ENCODE measurements at regions not wholly inside any gene's neighbourhood (a gene's known extent, or its start where the extent isn't known, plus 50 kb on each side); places are given as distances from the start of the nearest gene placed in this dataset.

- H3K9me2 ChIP-seq (ENCODE audit: insufficient read depth), result no peaks in the 10 kb centered on the region
- H2AFZ ChIP-seq (ENCODE audit: low read depth, low read length, poor library complexity, severe bottlenecking), result no peak overlapping the region
- no peak overlapping the region for H3K27ac ChIP-seq (ENCODE audit: low read depth, low read length)
- DNase-seq (ENCODE audit: low read depth, low spot score) (no peak), ATAC-seq (no peak)
- H4K20me1 ChIP-seq (ENCODE audit: insufficient read depth), result no peaks in the 10 kb centered on the region
- H3K9me3 ChIP-seq (ENCODE audit: control insufficient read depth in 1 of 2, insufficient read depth in 1 of 2, low read depth in 1 of 2, low read length in 2 of 2), result no peaks in the 10 kb centered on the region
- H3K4me2 ChIP-seq (ENCODE audit: low read length), result no peak overlapping the region
- intact Hi-C loops (cut with micrococcal nuclease), result no loop called here
- no peak for TF ChIP-seq ATF3 (IDR thresholded peaks at IDR 0.05)
- TF ChIP-seq MAX (IDR thresholded peaks at IDR 0.05), result no peak
- TF ChIP-seq TCF7L2 (IDR thresholded peaks at IDR 0.05; ENCODE audit: borderline replicate concordance, extremely low read depth, insufficient read depth, insufficient read length), result no peak
- TF ChIP-seq RAD21 (IDR thresholded peaks at IDR 0.05; ENCODE audit: low read depth), result no peak
- TF ChIP-seq ZFX (IDR thresholded peaks at IDR 0.05), result no peak
- no peak for TF ChIP-seq JUND (IDR thresholded peaks at IDR 0.05)
- TF ChIP-seq EZH2 (IDR thresholded peaks at IDR 0.05), result no peak
- TF ChIP-seq CEBPB (IDR thresholded peaks at IDR 0.05; ENCODE audit: low read depth), result no peak
- no peak for TF ChIP-seq SIN3A (IDR thresholded peaks at IDR 0.05; ENCODE audit: low read depth)
- TF ChIP-seq ZNF274 (IDR thresholded peaks at IDR 0.05; ENCODE audit: low read depth, low read length), result no peak
- no peak for TF ChIP-seq POLR2A (IDR thresholded peaks at IDR 0.05; ENCODE audit: borderline replicate concordance, extremely low read depth, insufficient read depth, insufficient read length)
- TF ChIP-seq EGR1 (IDR thresholded peaks at IDR 0.05; ENCODE audit: low read depth), result no peak
- no peak for TF ChIP-seq ELF1 (IDR thresholded peaks at IDR 0.05; ENCODE audit: borderline replicate concordance, low read depth)
- TF ChIP-seq POLR2AphosphoS5 (IDR thresholded peaks at IDR 0.05; ENCODE audit: low read depth, low read length), result no peak
- no peaks in the 10 kb centered on the region for H3K4me1 ChIP-seq (ENCODE audit: control insufficient read depth in 1 of 2, insufficient read depth in 2 of 2, low read length in 2 of 2)
- ChIA-PET CTCF (no interaction called here), POLR2A (no interaction called here), RAD21 (ENCODE audit: low non-redundant PET in 1 of 2, low total read pairs in 2 of 2, uncharacterized antibody in 2 of 2, unreplicated experiment in 2 of 2) (no interaction called here)
- H3K4me3 ChIP-seq (replicated peaks in 1 of 2; ENCODE audit: low read depth in 1 of 2, low read length in 2 of 2), result no peak overlapping the region
- BruUV-seq (replicated peaks), result no TSS peak
- no peak overlapping the region for H3K9ac ChIP-seq (ENCODE audit: low read length)
- H3K79me2 ChIP-seq (ENCODE audit: insufficient read depth, low read length), result no peaks in the 10 kb centered on the region
- H3K36me3 ChIP-seq (ENCODE audit: control insufficient read depth in 1 of 2, insufficient read depth in 2 of 2, low read length in 2 of 2), result no peaks in the 10 kb centered on the region
- H3K27me3 ChIP-seq (ENCODE audit: insufficient read depth, low read length), result peaks cover 24% of the 10 kb centered on the region
Observed at GRCh38 chr16:48824271-48824670, 214.3 kb upstream of the N4BP1 start.

GRCh38 chr16:48822431-48822830 is 212.5 kb upstream of the N4BP1 start:
- no peak overlapping the region for H3K4me3 ChIP-seq (replicated peaks in 1 of 2; ENCODE audit: low read depth in 1 of 2, low read length in 2 of 2)
- BruUV-seq (replicated peaks), result no TSS peak

More at GRCh38 chr16:48822431-48822830, 212.5 kb upstream of the N4BP1 start:
- intact Hi-C loops (cut with micrococcal nuclease), result no loop called here
- CTCF ChIA-PET, result no interaction called here
- POLR2A ChIA-PET, result no interaction called here
- H3K79me2 ChIP-seq (ENCODE audit: insufficient read depth, low read length), result no peaks in the 10 kb centered on the region
- no peaks in the 10 kb centered on the region for H4K20me1 ChIP-seq (ENCODE audit: insufficient read depth)
- H3K4me1 ChIP-seq (ENCODE audit: control insufficient read depth in 1 of 2, insufficient read depth in 2 of 2, low read length in 2 of 2), result no peaks in the 10 kb centered on the region
- peaks cover 19% of the 10 kb centered on the region for H3K27me3 ChIP-seq (ENCODE audit: insufficient read depth, low read length)
- DNase-seq (ENCODE audit: low read depth, low spot score), result no peak
- H3K4me2 ChIP-seq (ENCODE audit: low read length), result no peak overlapping the region
- no peaks in the 10 kb centered on the region for H3K9me3 ChIP-seq (ENCODE audit: control insufficient read depth in 1 of 2, insufficient read depth in 1 of 2, low read depth in 1 of 2, low read length in 2 of 2)
- ATAC-seq, result no peak
- H3K27ac ChIP-seq (ENCODE audit: low read depth, low read length), result no peak overlapping the region
- H3K9ac ChIP-seq (ENCODE audit: low read length), result no peak overlapping the region
- no peaks in the 10 kb centered on the region for H3K36me3 ChIP-seq (ENCODE audit: control insufficient read depth in 1 of 2, insufficient read depth in 2 of 2, low read length in 2 of 2)
- TF ChIP-seq ZNF274 (IDR thresholded peaks at IDR 0.05; ENCODE audit: low read depth, low read length), result no peak
- no peaks in the 10 kb centered on the region for H3K9me2 ChIP-seq (ENCODE audit: insufficient read depth)
- RAD21 ChIA-PET (ENCODE audit: low non-redundant PET in 1 of 2, low total read pairs in 2 of 2, uncharacterized antibody in 2 of 2, unreplicated experiment in 2 of 2), result no interaction called here
- H2AFZ ChIP-seq (ENCODE audit: low read depth, low read length, poor library complexity, severe bottlenecking), result no peak overlapping the region
